OCI-LY3 (cell line): ENCODE measurements at regions not wholly inside any gene's neighbourhood (a gene's known extent, or its start where the extent isn't known, plus 50 kb on each side); places are given as distances from the start of the nearest gene placed in this dataset.

Experiments
- CTCF ChIP-seq: fragments of 200-600, 300-600 bp; sonication (generic); IDR thresholded peaks from 2 replicates; pipeline ENCODE4 v1.5.1; 2014; ENCODE audit warnings: antibody characterized with exemption, low read length, low read depth
- EZH2phosphoT487 ChIP-seq: fragments of 200-600 bp; shearing (Covaris generic); IDR thresholded peaks from 2 replicates; pipeline ENCODE4 v1.6.1; 2018; ENCODE audit warnings: antibody characterized with exemption, mixed run types, low read depth

GRCh38 chr3:103385961-103386656, 951.3 kb downstream of the ZPLD1 start:
- TF ChIP-seq CTCF (no peak), EZH2phosphoT487 (no peak)
